Activated CD8-positive, alpha-beta T cell treated with anti-CD3 and anti-CD28 coated beads for 36 hours (primary cell): ENCODE measurements at regions not wholly inside any gene's neighbourhood (a gene's known extent, or its start where the extent isn't known, plus 50 kb on each side); places are given as distances from the start of the nearest gene placed in this dataset.

Experiments
- ATAC-seq: fragments of 200-7000 bp; cut with Tn5 transposase; one replicate; pipeline ENCODE4 v1.10.0; 2021; ENCODE audit warnings: mild to moderate bottlenecking, moderate library complexity
- CTCF ChIA-PET: fragments of 350-600 bp; sonication (Branson Sonifier 250); formaldehyde crosslinking; loops from one replicate; lab custom pipeline; 2021; ENCODE audit warnings: antibody characterized with exemption; lab: Charles Lee
- POLR2A ChIA-PET: fragments of 350-600 bp; sonication (Branson Sonifier 250); formaldehyde crosslinking; loops from one replicate; lab custom pipeline; 2021; ENCODE audit warnings: antibody characterized with exemption; lab: Charles Lee
- DNase-seq: peaks from one replicate; pipeline ENCODE4 v3.0.0-alpha.2; 2020
- H3K27ac Mint-ChIP-seq: one replicate; pipeline ENCODE4 v1.8.0; 2021; ENCODE audit warnings: mild to moderate bottlenecking, mixed read lengths
- H3K27me3 Mint-ChIP-seq: one replicate; pipeline ENCODE4 v1.8.0; 2021; ENCODE audit warnings: mixed read lengths
- H3K36me3 Mint-ChIP-seq: one replicate; pipeline ENCODE4 v1.8.0; 2021; ENCODE audit warnings: low read depth, mixed read lengths
- H3K4me1 Mint-ChIP-seq: one replicate; pipeline ENCODE4 v1.8.0; 2021; ENCODE audit warnings: low read depth, mixed read lengths
- H3K4me3 Mint-ChIP-seq: one replicate; pipeline ENCODE4 v1.8.0; 2021; ENCODE audit warnings: mild to moderate bottlenecking, moderate library complexity, mixed read lengths
- H3K9me3 Mint-ChIP-seq: one replicate; pipeline ENCODE4 v1.8.0; 2021; ENCODE audit warnings: mixed read lengths
- CTCF ChIP-seq: fragments of 200-600 bp; IDR thresholded peaks from one replicate; pipeline ENCODE4 v1.8.0; 2022; ENCODE audit warnings: antibody characterized with exemption, mild to moderate bottlenecking
- intact Hi-C: fragments of 100-400 bp; cut with micrococcal nuclease; formaldehyde crosslinking; loops from one replicate; pipeline ENCODE4 v1.10.0; 2022

- Mint-ChIP-seq H3K4me3 (no peak overlapping the region), H3K9me3 (peaks cover 11% of the 10 kb centered on the region), H3K27me3 (no peaks in the 10 kb centered on the region), H3K36me3 (no peaks in the 10 kb centered on the region), H3K27ac (no peak overlapping the region), H3K4me1 (no peaks in the 10 kb centered on the region)
- ChIA-PET POLR2A (no interaction called here), CTCF (no interaction called here)
- intact Hi-C loops, result no loop called here
- DNase-seq (no peak), ATAC-seq (no peak)
- no peak for TF ChIP-seq CTCF
Measured at GRCh38 chr17:54013072-54013471, 190.3 kb downstream of the KIF2B start.

GRCh38 chr17:54015734-54016133 is 193.0 kb downstream of the KIF2B start:
- no peak overlapping the region for H3K4me3 Mint-ChIP-seq
- H3K27ac Mint-ChIP-seq, result no peak overlapping the region
- DNase-seq, result no peak
- no peak for ATAC-seq
- TF ChIP-seq CTCF, result no peak
- ChIA-PET CTCF (no interaction called here), POLR2A (no interaction called here)
- no peaks in the 10 kb centered on the region for H3K27me3 Mint-ChIP-seq
- H3K36me3 Mint-ChIP-seq, result no peaks in the 10 kb centered on the region
- intact Hi-C loops, result no loop called here
- H3K9me3 Mint-ChIP-seq, result peaks cover 19% of the 10 kb centered on the region
- H3K4me1 Mint-ChIP-seq, result no peaks in the 10 kb centered on the region

GRCh38 chr17:54021418-54021817 is 198.7 kb downstream of the KIF2B start:
- DNase-seq (no peak), ATAC-seq (no peak)
- TF ChIP-seq CTCF, result no peak
- ChIA-PET POLR2A (no interaction called here), CTCF (no interaction called here)
- Mint-ChIP-seq H3K27me3 (no peaks in the 10 kb centered on the region), H3K27ac (no peak overlapping the region), H3K4me3 (no peak overlapping the region), H3K4me1 (no peaks in the 10 kb centered on the region), H3K9me3 (peaks cover 22% of the 10 kb centered on the region), H3K36me3 (no peaks in the 10 kb centered on the region)
- intact Hi-C loops, result no loop called here

- H3K4me1 Mint-ChIP-seq, result no peaks in the 10 kb centered on the region
- peaks cover 16% of the 10 kb centered on the region for H3K9me3 Mint-ChIP-seq
- ATAC-seq (no peak), DNase-seq (no peak)
- no peak overlapping the region for H3K27ac Mint-ChIP-seq
- intact Hi-C loops, result no loop called here
- ChIA-PET POLR2A (no interaction called here), CTCF (no interaction called here)
- no peaks in the 10 kb centered on the region for H3K36me3 Mint-ChIP-seq
- no peak for TF ChIP-seq CTCF
- no peaks in the 10 kb centered on the region for H3K27me3 Mint-ChIP-seq
- H3K4me3 Mint-ChIP-seq, result no peak overlapping the region
Measured at GRCh38 chr17:54028986-54029580, 206.4 kb downstream of the KIF2B start.

GRCh38 chr17:54029986-54030385 is 207.3 kb downstream of the KIF2B start:
- no peak for ATAC-seq
- Mint-ChIP-seq H3K27me3 (no peaks in the 10 kb centered on the region), H3K36me3 (no peaks in the 10 kb centered on the region), H3K9me3 (peaks cover 14% of the 10 kb centered on the region), H3K4me1 (no peaks in the 10 kb centered on the region), H3K4me3 (no peak overlapping the region), H3K27ac (no peak overlapping the region)
- no peak for DNase-seq
- CTCF ChIA-PET, result no interaction called here
- TF ChIP-seq CTCF, result no peak
- intact Hi-C loops, result no loop called here
- POLR2A ChIA-PET, result no interaction called here
